Skin epidermis (tissue), 12 donors: ENCODE measurements at regions not wholly inside any gene's neighbourhood (a gene's known extent, or its start where the extent isn't known, plus 50 kb on each side); places are given as distances from the start of the nearest gene placed in this dataset.
A peak's percentile ranks its signal among the peaks of the same experiment; 100 is the strongest.
"Not testable (repeated sequence)": the region's sequence is repeated elsewhere in the genome, so short reads cannot be mapped to it uniquely, and the experiment has no call there.

ENCODE experiments used
- H3K27ac ChIP-seq, 21 experiments: fragments of 200-600 bp; sonication (generic) in 11 of 21; one replicate each; pipeline ENCODE4 v1.5.0; 2020; ENCODE audit warnings: mild to moderate bottlenecking in 3 of 21, inconsistent platforms in 2 of 21, moderate library complexity in 2 of 21
- H3K4me3 ChIP-seq, 7 experiments: fragments of 200-600 bp; sonication (generic) in 2 of 7; one replicate each; pipeline ENCODE4 v1.5.0; 2020; ENCODE audit warnings: inconsistent platforms in 2 of 7, mild to moderate bottlenecking in 2 of 7, moderate library complexity in 1 of 7

DNA sequence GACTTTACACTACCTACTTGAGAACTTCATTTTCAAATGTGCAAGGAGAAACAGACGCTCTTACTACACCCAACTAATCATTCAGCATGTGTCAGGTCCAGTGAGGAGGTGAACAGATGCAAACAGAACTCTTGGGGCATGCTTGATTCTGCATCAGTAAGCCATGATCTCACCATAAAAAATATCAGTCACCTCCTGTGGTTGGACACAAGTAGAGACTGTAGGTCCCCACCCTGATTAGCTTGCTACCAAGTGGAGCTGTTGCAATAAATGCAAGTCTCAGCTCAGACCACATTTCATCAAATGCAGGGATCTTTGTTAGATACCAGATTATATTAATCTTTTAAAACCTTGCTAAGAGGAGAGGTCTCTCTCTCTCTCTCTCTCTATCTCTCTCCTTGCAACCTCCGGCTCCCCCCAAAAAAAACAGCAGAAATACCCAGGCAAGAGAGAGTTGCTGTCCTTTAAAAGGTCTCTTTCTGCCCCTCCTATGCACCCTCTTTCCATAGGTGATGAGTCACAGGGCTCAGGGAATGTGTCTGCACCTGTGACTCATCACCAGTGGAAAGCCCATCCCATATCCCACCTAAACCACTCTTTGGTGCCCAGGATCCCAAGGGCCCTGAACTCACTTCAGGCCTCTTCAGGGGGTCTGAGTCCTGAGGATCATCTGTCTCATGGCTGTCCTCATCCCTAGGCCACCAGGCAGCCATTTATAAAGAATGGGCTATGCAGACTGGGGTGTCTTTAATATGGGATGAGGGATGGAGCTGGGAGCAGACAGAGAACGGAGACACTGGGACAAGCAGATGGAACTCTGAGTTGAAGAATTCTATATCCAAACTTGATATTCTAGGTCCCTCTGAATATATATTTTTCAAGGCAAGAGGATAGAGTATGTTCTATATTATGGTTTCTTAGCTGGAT, 154.5 kb downstream of the QRSL1 start:
- H3K27ac ChIP-seq, result peak overlapping the region in 2 of 21 experiments; percentile 7 to 57
- no peak overlapping the region for H3K4me3 ChIP-seq

DNA sequence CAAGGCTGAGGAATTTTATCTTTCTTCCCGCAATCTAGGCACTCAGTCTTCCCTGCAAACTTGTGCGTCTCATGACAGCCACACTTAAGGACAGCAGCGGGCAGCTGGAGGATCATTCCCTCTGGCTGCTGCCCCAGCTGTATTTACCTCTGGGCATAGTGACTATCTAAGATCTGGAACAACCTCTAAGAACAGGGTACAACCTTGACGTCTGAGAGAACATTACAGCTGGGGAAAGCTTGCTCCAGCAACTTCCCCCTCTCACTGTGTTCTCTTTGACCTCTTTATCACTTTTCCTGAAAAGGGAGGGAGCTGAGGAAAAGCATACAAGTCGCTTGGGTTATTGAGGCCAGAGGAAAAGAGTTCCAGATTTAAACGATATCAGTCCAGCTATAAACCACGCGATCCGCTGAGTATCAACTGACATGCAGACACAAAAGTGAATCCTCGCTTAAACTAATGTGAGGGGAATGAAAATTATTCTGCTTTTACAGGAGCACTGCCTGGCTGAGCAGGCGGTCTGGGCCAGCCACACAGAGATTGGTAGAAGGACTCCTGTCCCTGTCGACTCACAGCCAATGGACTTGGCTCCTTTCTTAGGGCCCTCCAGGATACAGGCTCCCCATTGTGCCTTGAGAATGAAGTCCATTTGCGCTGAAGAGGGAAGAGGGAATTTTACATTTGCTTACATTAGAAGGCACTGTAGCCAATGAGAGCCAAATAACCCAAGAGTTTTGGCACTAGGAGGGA, 153.3 kb downstream of the QRSL1 start:
- H3K27ac ChIP-seq, result peak overlapping the region in 3 of 21 experiments; percentile 7 to 57 (median 17)
- no peak overlapping the region for H3K4me3 ChIP-seq

DNA sequence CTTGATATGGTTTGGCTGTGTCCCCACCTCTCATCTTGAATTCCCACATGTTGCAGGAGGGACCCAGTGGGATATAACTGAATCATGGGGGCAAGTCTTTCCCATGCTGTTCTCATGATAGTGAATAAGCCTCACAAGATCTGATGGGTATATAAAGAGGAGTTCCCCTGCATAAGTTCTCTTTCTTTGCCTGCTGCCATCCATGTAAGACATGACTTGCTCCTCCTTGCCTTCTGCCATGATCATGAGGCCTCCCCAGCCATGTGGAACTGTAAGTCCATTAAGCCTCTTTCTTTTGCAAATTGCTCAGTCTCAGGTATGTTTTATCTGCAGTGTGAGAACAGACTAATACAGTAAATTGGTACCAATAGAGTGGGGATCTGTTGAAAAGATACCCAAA, 150.2 kb downstream of the QRSL1 start:
- not testable (repeated sequence) for H3K4me3 ChIP-seq, H3K27ac ChIP-seq

DNA sequence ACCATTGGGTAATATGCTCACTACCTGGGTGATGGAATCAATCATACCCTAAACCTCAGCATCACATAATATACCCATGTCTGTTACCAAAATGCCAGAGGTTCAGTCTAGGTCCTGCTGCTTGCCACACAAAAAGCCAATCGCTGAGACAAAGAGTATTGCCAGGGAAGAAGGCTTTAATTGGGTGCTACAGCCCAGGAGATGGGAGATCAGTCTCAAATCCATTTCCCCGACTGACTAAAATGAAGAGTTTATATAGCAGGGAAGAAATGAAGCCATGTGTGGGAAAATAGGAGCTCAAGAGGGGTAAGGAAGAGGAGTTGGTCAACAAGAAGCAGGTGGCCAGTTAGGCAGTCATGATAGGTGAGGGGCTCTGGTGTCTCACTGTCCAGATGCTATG, 149.6 kb downstream of the QRSL1 start:
- Histone ChIP-seq H3K4me3 (no peak overlapping the region), H3K27ac (no peak overlapping the region)

DNA sequence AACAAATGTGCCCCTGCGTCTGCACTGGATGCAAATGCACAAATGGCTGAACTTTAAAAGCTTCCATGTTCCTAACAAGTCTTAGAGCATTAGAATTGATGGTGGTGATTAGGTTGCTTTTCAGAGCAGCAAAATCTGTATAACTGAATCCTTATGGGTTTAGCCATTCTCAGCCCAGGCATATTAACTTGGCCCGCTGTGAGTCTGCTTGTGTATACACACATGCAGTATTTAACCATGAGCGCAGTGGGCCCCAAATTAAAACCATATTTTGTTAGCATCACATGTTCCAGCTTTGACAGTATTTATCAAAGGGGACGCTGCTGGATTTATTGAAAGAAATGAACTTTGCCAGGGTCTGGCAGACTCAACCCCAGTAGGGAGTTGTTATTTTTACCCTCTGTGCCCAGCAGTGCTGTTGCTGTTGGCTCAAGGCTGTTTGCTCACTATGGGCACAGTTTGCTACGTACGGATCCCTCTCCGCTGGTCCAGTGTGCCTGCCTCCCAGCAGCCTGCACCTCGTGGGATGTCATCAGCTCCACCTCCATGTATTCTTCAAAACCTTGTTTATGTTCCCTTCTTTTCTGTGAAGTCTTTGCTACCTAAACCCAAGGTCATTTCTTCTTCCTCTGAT, 144.7 kb downstream of the QRSL1 start:
- peak overlapping the region in 2 of 21 experiments; percentile 0 to 49 for H3K27ac ChIP-seq
- H3K4me3 ChIP-seq, result no peak overlapping the region

DNA sequence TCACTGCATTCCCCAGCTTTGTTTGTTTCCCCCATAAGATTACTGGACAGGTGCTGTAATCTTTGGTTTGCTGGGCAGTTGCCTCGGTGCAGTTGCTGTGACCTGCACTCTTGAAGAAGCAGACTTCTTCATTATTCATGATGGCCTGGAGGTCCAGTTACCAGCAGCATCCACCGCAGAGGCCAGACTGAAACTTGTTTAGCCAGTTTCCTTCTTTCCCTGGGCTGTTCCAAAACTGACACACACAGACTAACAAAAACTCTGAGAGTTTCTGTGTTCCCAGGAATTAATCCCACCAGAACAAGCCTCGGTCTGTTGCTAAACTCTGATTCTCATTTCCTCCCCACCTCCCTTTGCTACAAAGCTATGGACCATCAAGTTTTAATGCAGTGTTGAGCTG, 144.1 kb downstream of the QRSL1 start:
- Histone ChIP-seq H3K4me3 (no peak overlapping the region), H3K27ac (peak overlapping the region in 3 of 21 experiments; percentile 0 to 49 (median 48))

DNA sequence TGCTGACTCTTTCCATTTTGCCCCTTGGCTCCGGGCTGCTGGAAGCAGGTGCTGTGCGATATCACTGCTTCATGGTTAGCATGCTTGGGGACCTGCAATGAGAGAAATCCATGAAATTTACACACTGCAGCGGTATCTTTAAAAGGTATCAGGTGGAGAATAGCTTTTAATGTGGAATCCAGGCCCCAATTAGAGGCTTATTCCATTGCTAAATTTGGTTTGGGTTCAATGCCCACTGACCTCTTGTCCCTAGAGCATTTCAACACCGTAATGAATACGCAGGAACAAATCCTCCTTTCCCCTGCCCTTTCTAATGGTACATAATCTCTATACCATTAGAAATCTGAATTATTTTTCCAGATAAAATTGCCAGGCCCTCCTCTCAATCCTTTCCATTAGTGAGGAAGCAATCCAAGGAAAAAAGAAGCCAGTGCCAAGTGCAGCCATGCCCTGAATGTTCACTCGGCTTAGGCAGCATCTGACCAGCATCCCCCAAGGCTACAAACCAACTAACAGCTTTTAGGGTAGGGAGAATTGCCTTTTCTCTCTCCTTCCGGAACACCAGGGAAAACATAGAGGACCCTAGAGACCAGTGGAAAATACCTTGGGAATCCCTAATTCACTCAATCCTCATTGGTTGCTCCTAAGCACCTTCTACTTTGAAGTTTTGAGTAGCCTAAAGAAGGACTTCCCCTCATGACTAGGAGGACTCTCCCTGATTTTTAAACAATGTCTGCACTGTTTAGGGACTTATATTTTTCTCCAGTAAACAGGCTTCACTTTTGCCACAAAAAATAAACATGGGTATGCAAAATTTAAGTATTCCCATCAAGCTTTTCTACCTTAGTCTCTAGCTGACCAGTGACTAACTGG, 143.1 kb downstream of the QRSL1 start:
- Histone ChIP-seq H3K4me3 (no peak overlapping the region), H3K27ac (no peak overlapping the region)

DNA sequence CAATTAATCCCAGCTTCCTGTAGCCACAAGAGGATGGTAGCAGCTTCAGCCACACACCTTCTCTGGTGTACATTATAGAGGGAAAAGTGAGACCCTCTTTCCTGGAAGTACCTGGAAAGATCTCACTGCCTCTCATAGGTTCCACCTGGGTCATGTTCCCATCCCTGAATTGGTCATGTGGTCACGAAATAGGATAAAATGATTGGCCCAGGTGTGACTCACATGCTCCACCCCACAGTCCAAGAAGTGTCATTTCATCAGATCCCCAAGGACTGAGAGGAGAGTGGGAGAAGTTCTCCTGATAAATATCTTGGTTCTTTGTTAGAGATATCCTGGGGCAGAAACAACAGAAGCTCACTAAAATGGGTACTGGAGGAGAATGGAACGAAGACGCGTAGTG, 142.4 kb downstream of the QRSL1 start:
- Histone ChIP-seq H3K27ac (no peak overlapping the region), H3K4me3 (no peak overlapping the region)

DNA sequence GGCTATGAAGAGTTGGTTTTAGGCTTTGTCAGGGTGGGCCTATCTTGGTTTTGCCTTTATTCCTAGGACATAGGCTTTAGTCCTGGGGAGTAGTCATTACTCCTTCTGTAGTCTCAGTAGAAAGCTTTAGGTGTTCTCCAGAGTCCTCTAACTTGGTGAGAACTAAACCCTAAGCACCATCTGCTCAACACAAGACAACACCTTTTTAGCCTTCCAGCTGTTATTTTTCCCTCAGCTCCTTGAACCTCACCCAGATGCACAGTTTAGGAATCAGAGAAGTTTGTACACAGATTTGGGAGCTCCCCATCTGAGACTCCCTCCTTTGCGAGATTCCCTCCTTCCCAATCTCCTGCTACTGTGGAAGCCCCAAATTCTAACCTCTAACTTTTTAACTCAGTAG, 141.3 kb downstream of the QRSL1 start:
- H3K27ac ChIP-seq, result no peak overlapping the region

DNA sequence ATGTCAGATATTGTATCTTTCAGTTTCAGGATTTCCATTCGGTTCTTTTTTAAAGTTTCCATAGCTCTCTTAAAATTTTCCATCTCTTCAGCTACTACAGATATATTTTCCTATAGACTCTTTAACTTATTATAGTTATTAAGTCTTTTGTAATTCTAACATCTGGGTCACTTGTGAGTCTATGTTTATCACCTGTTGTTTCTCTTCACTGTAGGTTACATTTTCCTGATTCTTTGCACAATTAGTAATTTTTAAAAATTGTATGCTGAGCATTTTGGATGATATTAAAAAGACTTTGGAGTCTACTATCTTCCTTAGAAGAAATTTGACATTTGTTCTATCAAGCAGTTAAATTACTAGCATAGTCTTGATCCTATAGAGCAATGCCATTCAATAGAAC, 140.7 kb downstream of the QRSL1 start:
- Histone ChIP-seq H3K4me3 (no peak overlapping the region), H3K27ac (no peak overlapping the region)

More for the DNA sequence above, 141.3 kb downstream of the QRSL1 start:
- H3K4me3 ChIP-seq, result no peak overlapping the region

DNA sequence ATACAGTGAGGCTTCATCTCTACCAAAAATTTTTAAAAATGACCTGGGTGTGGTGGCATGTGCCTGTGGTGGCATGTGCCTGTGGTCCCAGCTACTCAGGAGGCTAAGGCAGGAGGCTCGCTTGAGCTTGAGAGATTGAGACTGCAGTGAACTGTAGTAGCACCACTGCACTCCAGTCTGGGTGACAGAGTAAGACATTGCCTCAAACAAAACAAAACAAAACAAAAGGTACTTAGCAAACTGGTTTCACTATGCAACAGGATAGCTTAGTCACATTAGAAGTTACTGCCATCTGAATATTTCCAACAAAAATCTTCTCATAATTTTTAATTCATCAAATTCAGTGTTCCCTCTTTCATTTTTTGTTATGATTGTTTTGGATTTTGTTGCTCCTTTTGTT, 137.9 kb downstream of the QRSL1 start:
- Histone ChIP-seq H3K4me3 (no peak overlapping the region), H3K27ac (no peak overlapping the region)

DNA sequence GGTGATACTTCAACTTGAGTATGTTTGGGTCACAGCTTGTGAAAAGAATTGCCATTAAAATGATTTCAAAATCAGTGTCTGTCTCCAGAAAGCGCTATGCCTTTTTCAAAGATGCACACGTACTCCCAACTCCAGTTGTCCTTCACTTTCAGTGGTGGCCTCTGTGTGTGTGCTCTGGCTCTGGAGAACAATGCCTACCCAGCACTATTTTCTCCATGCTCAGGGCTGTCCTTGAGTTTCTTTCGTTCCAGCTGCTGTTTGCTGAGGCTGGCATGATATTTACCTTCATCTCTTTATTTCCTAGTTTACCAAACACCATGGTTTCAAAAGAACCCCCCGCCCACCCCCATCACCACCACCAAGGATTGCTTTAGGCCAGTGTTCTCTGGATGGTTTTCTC, 136.8 kb downstream of the QRSL1 start:
- Histone ChIP-seq H3K27ac (no peak overlapping the region), H3K4me3 (no peak overlapping the region)

DNA sequence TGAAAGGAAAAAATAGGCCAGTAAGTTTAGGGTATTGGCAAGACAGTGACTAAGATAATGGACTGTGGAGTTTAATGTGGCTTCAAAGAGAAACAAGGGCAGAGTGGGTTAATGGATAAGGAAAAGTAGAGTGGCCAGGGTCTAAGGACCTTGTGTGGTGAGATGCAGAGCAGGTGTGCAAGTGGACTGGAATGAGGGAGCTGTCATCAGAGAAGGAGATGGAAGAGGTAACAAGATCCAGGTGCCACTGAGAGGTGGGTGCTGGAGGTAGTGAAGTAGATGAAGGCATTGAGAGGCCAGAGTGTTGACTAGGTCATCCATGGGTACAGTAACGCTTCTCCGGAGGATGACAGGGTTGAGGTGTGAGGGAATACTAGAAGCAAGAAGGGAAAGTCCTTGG, 136.1 kb downstream of the QRSL1 start:
- Histone ChIP-seq H3K4me3 (no peak overlapping the region), H3K27ac (no peak overlapping the region)

DNA sequence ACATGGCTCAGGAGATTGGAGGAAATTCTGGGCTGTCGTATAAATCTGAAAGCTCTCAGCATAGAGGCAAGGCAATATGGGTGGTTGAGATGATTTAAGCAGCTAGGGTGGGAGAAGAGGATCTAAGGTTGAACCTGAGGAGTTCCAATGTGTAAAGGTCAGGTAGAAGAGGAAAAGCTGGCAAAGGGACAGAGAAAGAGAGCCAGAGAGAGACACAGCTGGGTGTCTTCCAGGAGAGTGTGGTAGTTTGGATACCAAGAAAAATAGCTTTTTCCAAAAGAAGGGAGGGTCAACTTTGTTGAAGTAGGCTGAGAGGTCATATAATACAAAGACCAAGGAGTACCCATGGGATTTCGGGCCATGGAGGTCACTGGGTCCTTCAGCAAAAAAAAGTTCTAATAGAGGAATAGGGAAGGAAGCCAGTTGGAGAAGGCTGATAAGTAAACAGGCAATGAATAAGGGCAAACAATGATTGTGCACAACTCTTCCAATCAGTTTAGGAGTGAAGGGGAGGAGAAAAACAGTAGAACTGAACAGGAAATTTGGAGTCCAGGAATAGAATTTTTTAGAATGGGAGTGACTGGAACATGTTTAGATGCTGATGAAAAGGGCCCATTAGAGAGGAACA, 135.1 kb downstream of the QRSL1 start:
- no peak overlapping the region for H3K27ac ChIP-seq
- no peak overlapping the region for H3K4me3 ChIP-seq

DNA sequence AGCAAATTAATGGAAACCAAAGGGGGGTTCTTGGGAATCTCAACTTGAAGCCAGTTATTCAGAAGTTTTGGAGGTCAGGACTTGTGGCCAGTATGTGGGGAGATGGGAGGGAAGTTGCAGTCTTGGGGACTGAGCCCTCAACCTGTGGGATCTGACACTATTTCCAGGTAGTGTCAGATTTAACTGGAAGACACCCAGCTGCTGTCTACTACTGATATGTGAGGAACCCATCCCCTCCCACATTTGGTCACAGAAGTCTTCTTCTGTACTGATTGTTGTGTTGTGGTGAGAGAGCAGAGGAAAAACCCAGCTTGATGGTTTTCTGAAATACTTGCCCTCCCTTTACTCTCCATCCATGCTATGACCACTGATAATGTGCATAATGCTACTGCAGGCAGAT, 134.0 kb downstream of the QRSL1 start:
- Histone ChIP-seq H3K27ac (no peak overlapping the region), H3K4me3 (no peak overlapping the region)

DNA sequence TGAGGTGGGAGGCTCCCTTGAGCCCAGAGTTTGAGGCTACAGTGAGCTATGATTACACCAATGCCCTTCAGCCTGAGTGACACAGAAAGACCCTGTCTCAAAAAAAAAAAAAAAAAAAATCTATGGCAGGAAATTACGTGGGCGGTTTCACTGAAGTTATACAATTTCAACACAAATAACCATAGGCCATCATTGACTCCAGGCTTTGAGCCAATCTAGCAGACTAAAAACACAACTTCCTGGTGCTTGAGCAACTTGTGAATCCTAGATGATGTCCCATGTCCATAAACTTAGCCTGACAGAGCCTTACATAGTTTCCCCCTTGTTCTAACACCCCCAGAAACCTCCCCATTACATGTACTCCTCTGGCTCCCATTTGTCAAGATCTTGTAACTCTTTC, 131.8 kb downstream of the QRSL1 start:
- Histone ChIP-seq H3K4me3 (no peak overlapping the region), H3K27ac (no peak overlapping the region)

DNA sequence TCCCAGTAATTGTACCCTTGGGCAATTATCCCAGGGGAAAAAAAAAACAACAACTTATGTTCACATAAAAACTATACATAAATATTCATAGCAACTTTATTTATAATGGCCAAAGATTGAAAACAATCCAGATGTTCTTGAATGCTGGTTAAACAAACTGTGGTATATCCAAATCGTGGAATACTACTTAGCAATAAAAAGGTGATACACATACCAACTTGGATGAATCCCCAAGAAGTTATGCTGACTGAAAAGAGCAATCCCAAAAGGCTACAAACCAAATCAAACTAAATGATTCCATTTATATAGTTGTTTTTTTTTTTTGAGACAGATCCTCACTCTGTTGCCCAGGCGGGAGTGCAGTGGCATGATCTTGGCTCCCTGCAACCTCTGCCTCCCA, 129.7 kb downstream of the QRSL1 start:
- Histone ChIP-seq H3K4me3 (no peak overlapping the region), H3K27ac (no peak overlapping the region)

DNA sequence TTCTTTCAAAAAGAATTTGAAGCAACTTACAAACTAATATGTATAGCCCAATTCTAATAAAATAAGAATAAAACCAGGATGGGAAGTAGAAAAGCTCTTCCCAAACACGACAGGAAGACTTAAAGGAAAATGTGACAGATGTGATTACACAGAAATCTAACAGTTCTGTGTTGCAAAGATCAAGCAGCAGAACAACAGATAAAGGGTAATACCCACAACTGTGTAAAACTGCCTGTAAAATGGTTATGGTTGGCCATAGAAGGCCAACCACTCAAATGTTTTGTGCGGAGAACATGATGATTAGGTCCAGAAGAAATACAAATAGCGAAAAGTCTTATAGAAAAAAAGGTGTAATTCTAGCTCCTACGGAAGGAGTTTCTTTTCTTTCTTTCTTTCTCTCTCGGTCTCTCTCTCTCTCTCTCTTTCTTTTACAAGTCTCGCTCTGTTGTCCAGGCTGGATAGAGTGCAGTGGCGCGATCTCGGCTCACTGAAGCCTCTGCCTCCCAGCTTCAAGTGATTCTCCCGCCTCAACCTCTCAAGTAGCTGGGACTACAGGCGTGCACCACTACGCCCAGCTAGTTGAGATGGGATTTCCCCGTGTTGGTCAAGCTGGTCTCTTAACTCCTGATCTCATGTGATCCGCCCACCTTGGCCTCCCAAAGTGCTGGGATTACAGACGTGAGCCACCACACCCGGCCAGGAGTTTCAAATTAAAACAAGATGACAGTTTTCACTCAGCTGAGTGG, 128.5 kb downstream of the QRSL1 start:
- Histone ChIP-seq H3K27ac (no peak overlapping the region), H3K4me3 (no peak overlapping the region)

DNA sequence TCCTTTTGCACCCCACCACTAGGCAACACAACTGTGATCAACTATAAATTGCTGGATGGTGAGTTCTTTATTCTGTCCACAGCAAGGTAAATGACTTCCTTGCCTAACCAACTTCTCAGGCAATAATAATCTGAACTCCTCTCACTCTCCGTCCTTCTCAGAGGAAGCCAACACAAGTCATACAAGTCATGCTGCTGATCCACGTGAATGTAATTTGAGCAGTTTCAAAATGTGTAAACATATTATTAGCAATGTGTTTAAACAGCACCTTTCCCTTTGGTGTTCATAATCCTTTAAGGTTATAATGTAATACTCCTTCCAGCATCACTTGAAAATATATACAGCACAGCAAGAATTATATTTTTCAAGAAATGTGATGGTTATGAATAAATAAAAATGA, 127.9 kb downstream of the QRSL1 start:
- H3K27ac ChIP-seq, result no peak overlapping the region
- no peak overlapping the region for H3K4me3 ChIP-seq
